Stomach (tissue), 8 donors: ENCODE measurements at regions not wholly inside any gene's neighbourhood (a gene's known extent, or its start where the extent isn't known, plus 50 kb on each side); places are given as distances from the start of the nearest gene placed in this dataset.

ENCODE experiments used
- DNase-seq, 2 donors: peaks; one replicate each; pipeline versions ENCODE4 v3.0.0 to v3.0.0-alpha.2; 2013 to 2019
- H3K27ac ChIP-seq, 5 donors: fragments of 200-600 bp in 4 of 5; sonication (generic) in 4 of 5; one replicate each; pipeline ENCODE4 v1.5.1; 2013 to 2019; ENCODE audit warnings: mild to moderate bottlenecking in 1 of 5, moderate library complexity in 1 of 5
- H3K27me3 ChIP-seq, 3 donors: fragments of 200-600 bp; sonication (generic); one replicate each; pipeline ENCODE4 v1.5.1; 2017 to 2019; ENCODE audit warnings: mixed run types in 1 of 3
- H3K36me3 ChIP-seq, 4 donors: fragments of 200-600 bp; sonication (generic); 1 replicate in 3 of 4; 2 replicates in 1 of 4; pipeline ENCODE4 v1.5.1; 2016 to 2019
- H3K4me1 ChIP-seq, 4 donors: fragments of 200-600 bp; sonication (generic); one replicate each; pipeline ENCODE4 v1.5.1; 2016 to 2019
- H3K4me3 ChIP-seq, 4 donors: fragments of 200-600 bp; sonication (generic) in 3 of 4; one replicate each; pipeline ENCODE4 v1.5.1; 2016 to 2019; ENCODE audit warnings: mild to moderate bottlenecking in 1 of 4
- H3K9me3 ChIP-seq, 4 donors: fragments of 200-600 bp; sonication (generic); one replicate each; pipeline ENCODE4 v1.5.1; 2016 to 2019
- EP300 ChIP-seq: sonication (generic); formaldehyde crosslinking; IDR thresholded peaks from one replicate; pipeline ENCODE4 v1.6.1; 2017; ENCODE audit warnings: antibody characterized with exemption
- POLR2A ChIP-seq, 4 donors: fragments of 450-650 bp; IDR thresholded peaks; one replicate each; pipeline ENCODE4 v1.6.1; 2016; ENCODE audit warnings: antibody characterized with exemption in 4 of 4, control low read depth in 2 of 4, mild to moderate bottlenecking in 1 of 4, moderate library complexity in 1 of 4
- POLR2AphosphoS5 ChIP-seq, 3 donors: sonication (generic); formaldehyde crosslinking; IDR thresholded peaks; one replicate each; pipeline ENCODE4 v1.6.1; 2016; ENCODE audit warnings: antibody characterized with exemption in 3 of 3
- WGBS, 5 donors: extraction: QIAGEN DNeasy Blood & Tissue Kit in 3 of 5; methylation state at CpG; one replicate each; pipeline versions ENCODE4 v1.1.5 to v1.1.7; 2013 to 2018; 5-methylcytosine and 5-hydroxymethylcytosine counted together
- intact Hi-C: fragments of 100-400 bp; cut with DNase I; formaldehyde crosslinking; loops from one replicate; pipeline ENCODE4 v1.15.1; 2023; ENCODE audit warnings: low total_unique reads
- TF ChIP-seq, protein P1 (sequence below), 7 experiments: fragments of 450-650 bp in 4 of 7; fragments of 200-600 bp in 3 of 7; sonication (generic) in 3 of 7; IDR thresholded peaks; one replicate each; pipeline ENCODE4 v1.5.1; 2016 to 2019; ENCODE audit warnings: antibody characterized with exemption in 7 of 7, control low read depth in 2 of 7, mild to moderate bottlenecking in 1 of 7
- donor health status: healthy with polysubstance abuse.
- donor health status: Bipolar disorder and iron deficiency.
- donor health status: healthy.

- H3K4me3 ChIP-seq: no peak overlapping the region
- DNase-seq: no peak
- no peaks in the 10 kb centered on the region for H3K36me3 ChIP-seq
- H3K27me3 ChIP-seq: no peaks in the 10 kb centered on the region
- H3K9me3 ChIP-seq: no peaks in the 10 kb centered on the region
- intact Hi-C loops: no loop called here
- H3K4me1 ChIP-seq: no peaks in the 10 kb centered on the region
- 55 to 79% (median 69%) methylated on average over 8 of the region's 8 CpGs for WGBS, 5 donors
- TF ChIP-seq EP300 (no peak), POLR2A (IDR thresholded peaks at IDR 0.05) (no peak), POLR2AphosphoS5 (IDR thresholded peaks at IDR 0.05) (no peak)
- no peak overlapping the region for H3K27ac ChIP-seq
Measured at GRCh38 chr2:208945719-208946256, 478.1 kb upstream of the MAP2 start.

- intact Hi-C loops: no loop called here
- no peak for DNase-seq
- Histone ChIP-seq H3K9me3 (peaks cover 0 to 2% (median 0%) of the 10 kb centered on the region in 4 donors), H3K4me3 (no peak overlapping the region), H3K27ac (no peak overlapping the region), H3K4me1 (no peaks in the 10 kb centered on the region), H3K27me3 (no peaks in the 10 kb centered on the region), H3K36me3 (no peaks in the 10 kb centered on the region)
- TF ChIP-seq POLR2A (IDR thresholded peaks at IDR 0.05) (no peak), POLR2AphosphoS5 (IDR thresholded peaks at IDR 0.05) (no peak), EP300 (no peak)
- TF ChIP-seq, protein P1, sequence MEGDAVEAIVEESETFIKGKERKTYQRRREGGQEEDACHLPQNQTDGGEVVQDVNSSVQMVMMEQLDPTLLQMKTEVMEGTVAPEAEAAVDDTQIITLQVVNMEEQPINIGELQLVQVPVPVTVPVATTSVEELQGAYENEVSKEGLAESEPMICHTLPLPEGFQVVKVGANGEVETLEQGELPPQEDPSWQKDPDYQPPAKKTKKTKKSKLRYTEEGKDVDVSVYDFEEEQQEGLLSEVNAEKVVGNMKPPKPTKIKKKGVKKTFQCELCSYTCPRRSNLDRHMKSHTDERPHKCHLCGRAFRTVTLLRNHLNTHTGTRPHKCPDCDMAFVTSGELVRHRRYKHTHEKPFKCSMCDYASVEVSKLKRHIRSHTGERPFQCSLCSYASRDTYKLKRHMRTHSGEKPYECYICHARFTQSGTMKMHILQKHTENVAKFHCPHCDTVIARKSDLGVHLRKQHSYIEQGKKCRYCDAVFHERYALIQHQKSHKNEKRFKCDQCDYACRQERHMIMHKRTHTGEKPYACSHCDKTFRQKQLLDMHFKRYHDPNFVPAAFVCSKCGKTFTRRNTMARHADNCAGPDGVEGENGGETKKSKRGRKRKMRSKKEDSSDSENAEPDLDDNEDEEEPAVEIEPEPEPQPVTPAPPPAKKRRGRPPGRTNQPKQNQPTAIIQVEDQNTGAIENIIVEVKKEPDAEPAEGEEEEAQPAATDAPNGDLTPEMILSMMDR (IDR thresholded peaks at IDR 0.05): no peak
- WGBS, 5 donors: 42 to 74% (median 46%) methylated on average over 1 of the region's 1 CpG
Measured at GRCh38 chr2:208948073-208948472, 475.8 kb upstream of the MAP2 start.

DNA sequence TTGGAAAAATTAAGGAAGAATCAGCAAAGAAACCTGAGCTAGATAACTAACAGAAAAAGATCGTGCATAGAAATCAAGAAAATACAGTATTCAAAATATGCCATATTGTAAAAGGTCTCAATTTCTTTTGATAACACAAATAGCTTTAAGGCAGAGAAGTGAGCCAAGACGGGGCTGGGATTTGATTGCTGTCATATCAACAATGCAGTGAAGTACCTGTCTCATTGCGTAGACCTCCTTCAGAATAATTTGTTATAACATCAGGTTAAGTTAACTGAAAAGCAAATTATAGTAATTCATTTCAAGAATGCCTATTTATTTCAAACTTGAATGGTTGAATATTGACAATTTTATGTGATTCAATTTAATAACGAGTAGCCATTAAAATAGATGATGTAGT is 453.8 kb upstream of the MAP2 start:
- 64 to 77% (median 76%) methylated on average over 4 of the region's 4 CpGs for WGBS, 5 donors
- H3K27ac ChIP-seq: no peak overlapping the region
- no peak for DNase-seq
- H3K4me3 ChIP-seq: no peak overlapping the region
- H3K36me3 ChIP-seq: no peaks in the 10 kb centered on the region
- no peaks in the 10 kb centered on the region for H3K4me1 ChIP-seq
- no peaks in the 10 kb centered on the region for H3K27me3 ChIP-seq
- H3K9me3 ChIP-seq: peaks cover 0 to 15% (median 3%) of the 10 kb centered on the region in 4 donors
- intact Hi-C loops: no loop called here
- no peak for TF ChIP-seq POLR2A (IDR thresholded peaks at IDR 0.05)
- no peak for TF ChIP-seq POLR2AphosphoS5 (IDR thresholded peaks at IDR 0.05)
- no peak for TF ChIP-seq EP300
- TF ChIP-seq, protein P1 (IDR thresholded peaks at IDR 0.05): no peak

DNA sequence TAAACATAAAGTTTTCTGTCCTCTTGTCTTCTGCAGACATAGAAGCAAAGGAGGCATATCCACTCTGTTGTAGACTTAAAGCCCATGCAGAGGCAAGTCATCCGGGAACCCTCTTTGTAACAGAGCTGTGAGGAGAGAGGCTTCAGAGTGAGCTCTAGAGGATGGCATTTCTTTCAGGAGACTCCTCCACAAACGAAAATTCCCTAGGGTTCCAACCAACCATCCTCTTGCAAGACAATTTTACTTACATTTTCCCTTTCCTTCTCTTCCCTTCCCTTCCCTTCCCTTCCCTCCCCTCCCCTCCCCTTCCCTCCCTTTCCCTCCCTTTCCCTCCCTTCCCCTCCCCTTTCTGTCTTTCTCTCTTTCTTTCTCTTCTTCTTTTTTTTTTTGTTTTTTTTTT is 446.3 kb upstream of the MAP2 start:
- Histone ChIP-seq H3K9me3 (no peaks in the 10 kb centered on the region), H3K4me1 (no peaks in the 10 kb centered on the region), H3K27me3 (no peaks in the 10 kb centered on the region), H3K36me3 (no peaks in the 10 kb centered on the region), H3K4me3 (no peak overlapping the region), H3K27ac (no peak overlapping the region)
- no peak for DNase-seq
- 40 to 56% (median 52%) methylated on average over 2 of the region's 2 CpGs for WGBS, 5 donors
- intact Hi-C loops: no loop called here
- TF ChIP-seq POLR2A (IDR thresholded peaks at IDR 0.05): no peak
- TF ChIP-seq, protein P1 (IDR thresholded peaks at IDR 0.05): no peak
- TF ChIP-seq POLR2AphosphoS5 (IDR thresholded peaks at IDR 0.05): no peak
- no peak for TF ChIP-seq EP300

GRCh38 chr2:208978946-208979345 is 444.9 kb upstream of the MAP2 start:
- Histone ChIP-seq H3K36me3 (no peaks in the 10 kb centered on the region), H3K4me3 (no peak overlapping the region), H3K4me1 (no peaks in the 10 kb centered on the region), H3K27ac (no peak overlapping the region), H3K27me3 (no peaks in the 10 kb centered on the region), H3K9me3 (no peaks in the 10 kb centered on the region)
- intact Hi-C loops: no loop called here
- DNase-seq: no peak
- TF ChIP-seq EP300 (no peak), POLR2AphosphoS5 (IDR thresholded peaks at IDR 0.05) (no peak), POLR2A (IDR thresholded peaks at IDR 0.05) (no peak)
- TF ChIP-seq, protein P1 (IDR thresholded peaks at IDR 0.05): no peak
